ENCODE measurements at regions not wholly inside any gene's neighbourhood (a gene's known extent, or its start where the extent isn't known, plus 50 kb on each side); places are given as distances from the start of the nearest gene placed in this dataset.
"Not testable (repeated sequence)": the region's sequence is repeated elsewhere in the genome, so short reads cannot be mapped to it uniquely, and the experiment has no call there.

DNA sequence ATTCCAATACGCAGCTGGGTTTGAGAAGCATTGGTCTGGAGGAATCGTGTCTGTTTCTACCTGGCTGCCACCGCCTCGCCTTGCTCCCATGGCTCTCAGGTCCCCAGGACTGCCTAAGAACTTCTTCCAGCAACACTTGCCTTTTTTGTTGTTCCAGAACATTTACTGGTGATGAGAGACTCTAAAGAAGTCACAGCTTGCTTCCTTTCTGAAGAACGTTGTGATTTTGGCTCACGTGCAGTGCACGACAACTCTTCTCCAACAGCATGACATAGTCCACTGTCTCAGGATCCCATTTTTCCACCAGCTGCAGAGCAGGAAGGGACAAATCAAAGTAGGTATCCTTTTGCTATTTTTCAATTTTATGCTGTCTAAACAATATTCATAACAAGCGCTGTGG lies 940.9 kb downstream of the SLC4A3 start:
- DNase-seq (ENCODE audit: extremely low read depth in 1 of 2, low read depth in 1 of 2), result no peak

GRCh38 chr2:220569112-220569897 lies 941.9 kb downstream of the SLC4A3 start:
- DNase-seq (ENCODE audit: extremely low read depth in 1 of 2, low read depth in 1 of 2), result no peak

DNA sequence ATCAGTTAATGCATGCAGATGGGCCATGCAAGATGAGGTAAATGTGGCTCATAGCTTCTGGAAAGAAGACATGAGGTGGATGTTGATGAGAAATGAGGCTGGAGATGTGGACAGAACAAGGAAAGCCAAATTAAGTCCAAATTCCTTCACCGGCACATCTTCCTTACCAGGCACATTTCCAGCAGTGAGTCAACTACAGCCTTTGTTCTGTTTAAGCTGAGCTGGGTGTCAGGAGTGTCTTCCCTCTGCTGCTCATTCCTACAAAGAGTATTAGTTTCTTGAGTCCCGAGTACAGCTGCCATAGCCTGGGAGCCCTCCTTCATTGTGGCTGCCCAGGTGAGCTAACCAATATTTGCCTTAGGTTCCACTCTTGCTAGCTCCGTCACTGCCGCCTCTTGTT lies 945.0 kb downstream of the SLC4A3 start:
- no peak for DNase-seq (ENCODE audit: extremely low read depth in 1 of 2, low read depth in 1 of 2)

- DNase-seq (ENCODE audit: extremely low read depth in 1 of 2, low read depth in 1 of 2), result no peak
Measured at GRCh38 chr2:220574038-220574437, 946.6 kb downstream of the SLC4A3 start.

DNA sequence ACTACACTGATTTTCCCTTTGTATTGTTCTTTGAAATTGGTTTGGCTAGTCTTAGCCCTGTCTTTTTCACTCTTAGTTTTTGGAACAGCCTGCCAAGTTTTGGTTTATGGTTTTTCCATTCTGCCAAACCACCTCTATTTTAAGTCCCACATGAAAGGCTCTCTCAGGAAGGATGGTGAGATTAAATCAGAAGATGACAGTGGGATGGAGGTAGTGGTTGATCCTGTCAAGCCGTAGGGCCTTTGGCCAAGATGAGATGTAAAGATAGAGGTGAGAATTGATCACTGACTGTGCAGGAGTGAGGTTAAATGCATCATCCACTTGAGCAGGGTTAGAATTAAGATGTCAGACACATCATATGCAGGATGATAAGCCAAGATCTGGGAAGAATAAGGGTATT lies 948.5 kb downstream of the SLC4A3 start:
- no peak for DNase-seq (ENCODE audit: extremely low read depth in 1 of 2, low read depth in 1 of 2)

DNA sequence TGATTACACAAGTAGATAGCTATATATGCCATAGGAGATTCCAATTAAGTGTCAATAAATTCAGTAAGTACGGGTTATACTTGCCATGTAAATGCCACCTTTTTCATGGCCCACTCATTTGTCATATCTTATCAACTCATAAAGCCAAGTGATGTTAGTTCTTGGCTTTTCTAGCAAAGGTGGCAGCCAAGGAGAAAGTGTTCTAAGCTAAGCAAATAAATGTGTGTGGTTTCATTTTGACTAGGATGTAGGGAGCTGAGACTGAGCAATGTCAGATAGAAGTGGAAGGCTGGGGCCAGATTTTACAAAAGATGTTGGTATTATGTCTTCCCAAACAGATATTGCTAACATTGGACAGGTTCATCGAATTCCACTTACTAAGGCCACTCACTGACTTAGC lies 952.0 kb downstream of the SLC4A3 start:
- no peak for DNase-seq (ENCODE audit: extremely low read depth in 1 of 2, low read depth in 1 of 2)

DNA sequence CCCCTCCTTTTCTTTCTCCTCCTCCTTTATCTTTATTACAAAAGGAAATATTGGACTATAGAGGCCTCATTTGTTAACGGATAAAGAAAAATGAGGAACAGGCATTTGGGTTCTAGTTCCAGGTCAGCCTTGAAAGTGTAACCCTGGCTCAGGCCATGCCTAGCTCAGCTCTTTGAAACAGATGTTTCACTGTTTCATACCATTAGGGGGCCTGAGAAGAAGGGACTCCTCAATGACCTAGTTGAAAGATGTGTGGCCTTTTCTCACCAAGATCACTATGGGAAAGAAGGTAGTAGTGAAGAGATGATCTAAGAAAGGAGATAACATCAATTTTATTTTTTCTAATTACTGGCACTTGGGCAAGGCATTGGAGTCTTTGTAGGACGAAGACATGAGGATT lies 952.7 kb downstream of the SLC4A3 start:
- no peak for DNase-seq (ENCODE audit: extremely low read depth in 1 of 2, low read depth in 1 of 2)

GRCh38 chr2:220583725-220584124 lies 956.3 kb downstream of the SLC4A3 start:
- DNase-seq (ENCODE audit: extremely low read depth in 1 of 2, low read depth in 1 of 2), result no peak

DNA sequence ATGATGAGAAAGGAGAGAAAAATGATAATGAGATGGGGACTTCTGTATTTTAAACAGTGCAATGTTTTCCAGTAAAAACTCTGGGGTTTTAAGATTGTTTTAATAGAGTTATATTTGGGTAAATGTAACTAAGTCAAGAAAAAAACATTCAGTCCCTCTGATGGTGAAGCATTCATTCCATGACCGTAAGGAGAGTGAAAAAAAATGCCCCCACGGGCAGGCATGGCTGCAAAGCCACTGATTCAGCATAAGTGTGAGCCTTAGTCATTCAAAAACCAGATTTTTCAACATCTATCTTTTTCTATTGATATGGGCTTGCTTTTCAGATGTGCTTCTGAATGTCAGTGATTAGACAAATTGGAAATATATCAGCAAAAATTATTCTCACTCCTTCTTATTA lies 957.8 kb downstream of the SLC4A3 start:
- DNase-seq (ENCODE audit: extremely low read depth in 1 of 2, low read depth in 1 of 2), result no peak

GRCh38 chr2:220586980-220587530 lies 959.6 kb downstream of the SLC4A3 start:
- no peak for DNase-seq (ENCODE audit: extremely low read depth in 1 of 2, low read depth in 1 of 2)

GRCh38 chr2:220588148-220588547 lies 960.7 kb downstream of the SLC4A3 start:
- no peak for DNase-seq (ENCODE audit: extremely low read depth in 1 of 2, low read depth in 1 of 2)

DNA sequence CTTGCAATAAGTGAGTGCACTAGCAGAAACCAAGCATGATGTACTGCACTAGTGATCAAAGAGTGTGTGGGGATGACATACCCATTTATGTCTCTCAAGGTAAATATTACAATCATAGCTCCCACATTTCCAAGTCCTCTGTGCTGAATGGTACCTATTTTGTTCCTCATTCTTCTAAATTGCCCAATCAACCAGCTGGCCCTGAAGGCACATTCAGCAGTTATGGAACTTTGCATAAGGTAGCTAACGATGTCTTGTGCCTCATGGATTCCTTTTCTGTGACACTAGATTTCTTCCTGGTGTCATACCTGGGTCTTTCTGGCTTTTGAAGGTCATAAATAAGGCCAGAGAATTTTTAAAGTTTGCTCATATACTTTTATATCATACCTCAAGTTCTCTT lies 963.0 kb downstream of the SLC4A3 start:
- no peak for DNase-seq (ENCODE audit: extremely low read depth in 1 of 2, low read depth in 1 of 2)

GRCh38 chr2:220593526-220593925 lies 966.1 kb downstream of the SLC4A3 start:
- DNase-seq (ENCODE audit: extremely low read depth in 1 of 2, low read depth in 1 of 2), result no peak

DNA sequence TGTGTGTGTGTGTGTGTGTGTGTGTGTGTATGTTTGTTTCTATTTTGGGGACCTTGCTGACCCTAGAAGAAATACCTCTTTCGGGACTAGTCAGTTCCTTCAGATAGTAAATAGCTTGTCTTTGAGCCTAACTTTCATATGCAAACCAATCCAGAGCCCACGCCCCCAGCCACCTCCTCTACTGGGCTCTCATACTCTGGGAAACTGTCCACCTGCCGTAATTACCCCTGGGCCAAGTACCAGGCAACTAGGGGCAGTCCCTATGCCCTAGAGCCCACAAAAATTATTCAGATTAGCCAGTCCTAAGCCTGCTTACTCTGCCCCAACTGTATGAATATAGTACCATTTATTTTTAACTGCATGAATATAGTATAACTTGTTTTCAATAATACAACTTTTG lies 970.4 kb downstream of the EPHA4 start:
- no peak for DNase-seq (ENCODE audit: extremely low read depth in 1 of 2, low read depth in 1 of 2)

DNA sequence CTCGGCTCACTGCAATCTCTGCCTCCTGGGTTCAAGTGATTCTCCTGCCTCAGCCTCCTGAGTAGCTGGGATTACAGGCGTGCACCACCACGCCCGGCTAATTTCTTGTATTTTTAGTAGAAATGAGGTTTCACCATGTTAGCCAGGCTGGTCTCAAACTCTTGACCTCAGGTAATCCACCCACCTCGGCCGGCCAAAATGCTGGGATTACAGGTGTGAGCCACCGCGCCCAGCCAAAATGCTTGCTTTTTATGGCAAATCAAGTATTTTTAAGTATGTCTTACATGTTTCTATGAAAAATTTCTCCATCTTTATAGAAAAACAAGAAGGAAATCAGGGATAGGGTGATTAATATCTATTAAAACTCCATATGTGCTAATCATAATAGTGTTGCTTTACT lies 959.1 kb downstream of the EPHA4 start:
- DNase-seq (ENCODE audit: extremely low read depth in 1 of 2, low read depth in 1 of 2), result not testable (repeated sequence)

DNA sequence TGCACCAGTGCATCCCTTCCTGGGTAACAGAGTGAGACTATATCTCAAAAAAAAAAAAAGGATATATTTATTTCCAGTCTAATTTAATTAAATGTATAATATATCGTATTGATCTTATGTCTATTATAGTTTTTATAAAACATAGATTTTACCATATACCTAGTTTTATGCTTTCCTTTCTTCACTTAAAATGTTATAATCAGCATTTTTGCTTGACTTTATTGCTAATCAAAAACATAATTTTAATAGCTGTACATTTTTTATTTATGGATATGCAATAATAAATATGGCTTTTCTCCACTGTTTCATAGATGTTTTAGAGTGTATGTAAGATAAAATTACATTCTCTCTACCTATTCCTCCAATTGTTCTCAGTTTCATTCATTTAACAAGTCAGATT lies 958.0 kb downstream of the EPHA4 start:
- no peak for DNase-seq (ENCODE audit: extremely low read depth in 1 of 2, low read depth in 1 of 2)

DNA sequence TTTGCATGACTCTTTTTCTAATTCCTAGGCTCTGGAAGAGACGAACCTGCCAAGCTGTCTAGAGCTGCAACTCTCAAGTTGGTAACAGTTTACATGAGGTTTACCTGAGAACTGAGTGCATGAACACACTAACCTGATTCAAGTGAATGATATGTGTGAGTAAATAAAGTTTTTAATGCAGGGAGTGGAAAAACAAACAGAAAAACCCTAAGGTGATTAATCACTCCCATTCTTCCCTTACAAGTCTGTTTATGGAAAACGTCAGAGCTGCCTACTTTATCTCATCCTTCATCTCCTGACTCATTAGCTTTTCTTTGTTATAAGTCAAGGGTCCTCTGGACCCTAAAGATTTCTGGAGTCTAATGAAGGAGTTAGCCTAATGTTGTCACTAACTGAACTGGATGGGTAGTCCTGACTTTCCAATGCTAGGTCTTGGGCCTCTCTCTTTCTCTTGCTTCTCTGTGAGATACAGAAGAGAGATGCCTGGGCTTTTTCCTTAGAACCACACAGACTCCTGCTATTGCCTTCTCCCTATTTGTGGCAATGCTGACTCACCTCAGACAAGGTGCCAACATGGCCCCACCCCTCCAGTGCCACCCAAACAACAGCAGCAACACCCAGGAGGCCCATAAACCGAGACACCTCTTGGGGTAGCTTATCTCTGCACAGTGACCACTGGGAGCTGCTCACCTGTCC lies 952.4 kb downstream of the EPHA4 start:
- no peak for DNase-seq (ENCODE audit: extremely low read depth in 1 of 2, low read depth in 1 of 2)

DNA sequence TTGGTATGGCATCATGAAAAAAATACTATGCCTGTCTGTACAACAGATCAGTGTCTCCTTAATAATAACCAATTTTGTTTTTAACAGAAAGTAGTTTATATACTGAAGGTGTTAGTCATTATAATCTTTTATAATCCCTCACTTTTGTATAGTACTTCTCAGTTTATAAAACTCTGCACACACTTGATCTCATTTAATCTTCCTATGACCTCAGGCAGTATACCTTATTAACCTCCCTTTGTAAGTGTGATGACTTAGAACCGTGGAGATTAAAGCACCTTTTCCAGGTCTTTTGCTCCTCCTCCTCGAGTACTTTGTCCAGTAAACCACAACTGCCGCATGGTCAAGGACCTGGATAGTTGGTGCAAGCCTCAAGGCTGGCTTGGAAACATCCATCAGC lies 945.5 kb downstream of the EPHA4 start:
- DNase-seq (ENCODE audit: extremely low read depth in 1 of 2, low read depth in 1 of 2), result no peak

- no peak for DNase-seq (ENCODE audit: extremely low read depth in 1 of 2, low read depth in 1 of 2)
Measured at GRCh38 chr2:220628252-220628651, 943.9 kb downstream of the EPHA4 start.

GRCh38 chr2:220641137-220641536 lies 931.0 kb downstream of the EPHA4 start:
- no peak for DNase-seq (ENCODE audit: extremely low read depth in 1 of 2, low read depth in 1 of 2)

GRCh38 chr2:220646424-220646823 lies 925.7 kb downstream of the EPHA4 start:
- no peak for DNase-seq (ENCODE audit: extremely low read depth in 1 of 2, low read depth in 1 of 2)

GRCh38 chr2:220648628-220649027 lies 923.5 kb downstream of the EPHA4 start:
- DNase-seq (ENCODE audit: extremely low read depth in 1 of 2, low read depth in 1 of 2), result no peak
